ENCODE measurements at regions not wholly inside any gene's neighbourhood (a gene's known extent, or its start where the extent isn't known, plus 50 kb on each side); places are given as distances from the start of the nearest gene placed in this dataset.

DNA sequence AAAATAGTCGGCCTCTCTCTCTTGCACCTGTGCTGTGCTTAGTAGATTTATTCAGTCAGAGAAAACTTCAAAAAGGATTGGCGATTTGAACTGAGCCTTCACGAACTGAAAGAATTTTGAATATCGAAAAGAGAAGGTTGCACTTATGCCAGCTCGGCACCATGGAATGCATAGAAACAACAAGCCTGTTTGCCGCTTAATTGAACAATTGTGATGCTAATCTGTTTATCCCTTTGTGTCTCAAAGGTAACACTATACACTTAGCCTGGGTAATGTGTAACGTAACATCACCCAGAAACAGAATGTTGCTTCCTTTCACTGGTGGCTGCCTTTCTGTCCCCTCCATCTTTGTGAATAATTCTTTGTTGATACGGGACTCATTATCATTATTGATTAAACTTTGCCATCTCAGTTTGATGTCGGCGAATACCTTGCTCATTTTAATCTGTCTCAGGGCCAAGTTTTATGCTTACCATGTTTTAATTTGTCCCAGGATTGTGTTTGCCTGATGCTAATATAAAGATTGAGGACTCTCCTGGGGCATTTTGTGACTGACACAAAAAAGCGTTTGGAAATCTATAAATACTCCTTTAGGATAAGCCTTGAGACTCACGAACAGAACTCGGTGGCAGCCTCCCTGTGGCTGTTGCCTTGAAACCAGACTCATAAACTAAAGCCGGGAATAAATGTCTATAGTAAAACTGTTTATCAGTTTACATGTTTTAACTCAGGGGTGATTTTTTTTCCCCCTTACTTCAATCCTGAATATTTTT lies 400.5 kb downstream of the RAPGEF2 start:
- DNase-seq, result no peak

DNA sequence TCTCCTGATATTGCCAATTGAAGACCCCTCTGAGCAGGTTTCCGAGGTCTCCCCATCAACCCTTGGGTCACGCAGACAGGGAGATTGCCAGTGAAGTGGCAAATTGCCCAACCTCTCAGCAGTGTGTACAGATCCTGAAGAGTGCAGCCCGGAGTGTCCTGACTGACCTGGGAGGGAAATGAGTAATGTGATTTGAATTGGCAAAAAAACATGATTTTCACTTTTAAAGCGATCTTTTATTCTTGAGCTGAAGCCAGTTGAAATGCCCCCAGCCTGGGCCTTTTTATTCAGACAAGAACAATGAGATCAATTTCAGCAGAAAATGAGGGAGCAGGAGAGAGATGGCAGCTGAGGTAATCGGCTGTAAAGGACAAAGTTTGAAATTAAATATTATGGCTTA lies 401.8 kb downstream of the RAPGEF2 start:
- DNase-seq, result no peak

DNA sequence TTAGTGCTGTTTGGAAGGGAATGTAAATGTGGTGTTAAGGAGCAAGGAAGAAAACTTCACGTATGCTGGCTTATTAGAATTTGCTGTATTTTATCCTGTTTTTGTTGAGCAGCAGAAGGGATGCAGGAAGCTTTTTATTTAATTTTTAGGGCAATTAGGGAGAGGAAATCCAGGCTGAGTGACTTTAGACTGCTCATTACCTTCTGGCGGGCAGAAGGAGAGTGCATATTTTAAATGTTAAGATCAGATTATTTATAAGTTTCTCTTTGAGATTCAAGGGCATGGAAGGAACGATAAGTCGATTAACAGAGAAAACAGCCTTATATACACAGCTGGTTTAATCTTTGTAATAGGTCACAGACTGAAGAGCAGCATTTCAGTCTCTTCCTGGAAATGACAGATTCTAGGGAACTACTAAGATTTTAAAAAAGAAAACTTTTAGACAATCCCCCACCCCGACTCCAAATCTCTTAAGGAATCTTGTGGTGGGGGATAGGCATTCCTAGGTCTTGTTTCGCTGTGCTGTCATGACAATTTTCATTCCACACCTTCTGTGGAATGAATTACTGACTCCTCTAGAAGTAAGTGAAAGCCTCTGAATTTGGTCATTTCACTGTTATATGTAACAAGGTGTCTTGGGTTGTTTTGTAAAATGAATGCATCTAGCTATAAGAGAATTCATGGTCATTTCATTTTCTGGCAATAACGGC lies 402.5 kb downstream of the RAPGEF2 start:
- no peak for DNase-seq

DNA sequence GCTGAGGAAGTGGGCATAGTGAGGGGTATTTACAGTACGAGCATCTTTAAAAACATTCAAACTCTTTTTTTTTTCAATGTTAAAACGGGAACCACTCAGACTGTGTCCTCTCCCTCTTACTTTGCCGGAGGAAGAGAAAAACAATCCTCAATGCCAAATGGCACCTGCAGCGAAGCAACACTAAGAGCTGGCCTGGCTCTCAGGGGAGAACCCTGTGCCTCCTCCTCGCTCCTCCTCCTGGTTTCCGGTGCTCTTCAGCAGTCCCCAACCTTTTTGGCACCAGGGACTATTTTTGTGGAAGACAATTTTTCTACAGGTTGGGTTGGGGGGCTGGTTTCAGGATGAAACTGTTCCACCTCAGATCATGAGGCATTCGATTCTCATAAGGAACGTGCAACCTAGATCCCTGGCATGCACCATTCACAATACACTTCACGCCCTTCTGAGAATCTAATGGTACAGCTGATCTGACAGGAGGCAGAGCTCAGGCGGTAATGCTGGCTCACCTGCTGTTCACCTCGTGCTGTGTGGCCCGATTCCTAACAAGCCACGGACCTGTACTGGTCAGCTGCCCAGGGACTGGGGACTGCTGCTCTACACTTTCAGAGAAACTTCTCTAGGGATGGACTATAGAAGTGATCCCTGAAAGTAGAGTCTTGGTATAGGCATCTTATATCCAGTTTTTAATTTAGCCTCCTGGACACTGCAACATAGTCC lies 404.1 kb downstream of the RAPGEF2 start:
- DNase-seq, result no peak

DNA sequence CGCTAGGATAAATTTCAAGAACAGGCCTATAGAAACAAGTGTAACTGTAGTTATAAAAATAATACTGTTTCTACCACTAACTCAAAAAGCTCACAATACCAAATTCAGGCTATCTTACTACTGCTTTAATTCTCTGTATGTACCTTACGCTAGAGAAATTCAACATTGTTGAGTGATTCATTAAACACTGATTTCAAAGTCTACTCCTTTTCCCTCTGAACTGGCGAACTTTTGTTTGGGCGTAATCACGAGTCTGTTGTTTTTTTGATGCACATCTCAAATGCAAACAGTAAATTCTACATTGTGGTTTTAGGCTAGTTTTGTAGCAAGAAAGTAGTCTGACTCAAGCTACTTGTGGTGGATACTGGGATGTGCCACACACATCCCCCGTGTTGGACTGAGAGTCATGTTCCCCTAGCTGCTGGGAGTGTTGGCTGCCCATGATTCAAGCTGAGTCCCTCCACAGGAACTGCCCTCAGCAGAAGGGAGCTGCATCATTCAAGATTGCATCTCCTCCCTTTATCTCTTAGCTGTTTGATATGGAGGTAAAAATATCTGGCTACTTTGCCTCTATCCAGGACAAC lies 406.1 kb downstream of the RAPGEF2 start:
- DNase-seq, result no peak

DNA sequence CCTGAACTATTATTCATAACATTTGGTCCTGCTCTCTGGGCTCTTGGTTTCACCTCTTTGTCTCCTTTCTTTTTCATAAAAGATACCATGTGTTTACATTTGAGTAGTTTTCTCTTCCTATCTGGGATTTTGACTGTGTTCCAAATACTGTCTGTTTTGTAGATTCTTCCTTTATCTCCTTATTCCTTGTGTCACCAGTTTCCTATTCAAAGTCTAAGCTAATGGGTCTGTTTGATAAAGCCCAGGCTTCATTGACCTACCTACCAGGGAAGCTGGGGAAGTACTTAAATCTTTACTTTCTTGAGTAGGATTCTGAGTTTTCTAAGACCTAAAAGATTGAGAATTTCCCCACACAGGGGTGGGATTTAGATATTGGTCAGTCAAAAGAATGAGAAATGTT lies 409.5 kb downstream of the RAPGEF2 start:
- no peak for DNase-seq

DNA sequence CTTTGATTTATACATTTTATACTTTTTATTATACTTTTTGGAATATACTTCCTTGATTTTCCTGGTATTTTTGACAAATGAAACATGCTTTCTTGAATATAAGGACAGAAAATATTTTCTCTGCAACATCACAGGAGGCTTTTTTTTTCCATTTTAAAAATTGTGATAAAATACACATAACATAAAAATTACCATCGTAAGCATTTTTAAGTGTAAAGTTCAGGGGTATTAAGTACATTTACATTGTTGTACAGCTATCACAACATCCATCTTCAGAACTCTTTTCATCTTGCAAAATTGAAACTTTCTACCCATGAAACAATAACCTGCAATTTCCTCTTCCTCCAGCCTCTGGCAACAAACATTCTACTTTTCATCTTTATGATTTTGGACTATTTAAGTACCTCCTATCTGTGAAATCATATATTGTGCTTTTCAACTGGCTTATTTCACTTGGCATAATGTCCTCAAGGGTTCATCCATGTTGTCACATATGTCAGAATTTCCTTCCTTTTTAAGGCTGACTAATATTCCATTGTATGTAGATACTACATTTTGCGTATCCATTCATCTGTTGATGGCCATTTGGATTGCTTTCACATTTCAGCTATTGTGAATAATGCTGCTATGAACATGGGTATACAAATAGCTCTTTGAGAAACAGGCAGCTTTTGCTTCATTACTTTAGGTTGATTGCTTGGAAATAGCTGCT lies 412.6 kb downstream of the RAPGEF2 start:
- no peak for DNase-seq

DNA sequence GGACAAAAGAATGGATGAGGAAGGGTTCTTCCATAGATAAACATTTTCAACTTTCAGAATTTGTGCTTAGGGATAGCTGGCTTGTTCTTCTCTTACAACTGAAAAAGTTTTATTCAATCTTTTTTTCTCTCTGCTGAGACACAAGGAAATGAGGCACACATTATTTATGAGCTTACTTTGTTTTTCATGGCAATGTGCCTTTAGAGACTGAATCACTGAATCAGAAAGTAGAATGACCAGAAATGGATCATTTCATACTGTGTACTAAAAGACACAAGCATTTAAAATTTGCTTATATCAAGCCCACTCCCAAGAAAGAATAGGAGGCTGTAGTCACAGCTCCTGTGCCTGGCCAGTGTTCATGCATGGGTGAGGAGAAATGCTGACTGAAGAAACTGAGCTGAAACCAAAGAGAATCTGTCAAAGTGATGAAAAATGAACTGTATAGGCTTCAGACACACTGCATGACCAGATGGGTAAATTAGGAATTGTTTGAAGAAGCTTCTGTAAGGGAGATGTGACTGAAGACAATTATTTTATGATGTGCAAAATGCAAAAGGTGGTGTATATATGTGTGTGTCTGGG lies 413.8 kb downstream of the RAPGEF2 start:
- DNase-seq, result no peak

DNA sequence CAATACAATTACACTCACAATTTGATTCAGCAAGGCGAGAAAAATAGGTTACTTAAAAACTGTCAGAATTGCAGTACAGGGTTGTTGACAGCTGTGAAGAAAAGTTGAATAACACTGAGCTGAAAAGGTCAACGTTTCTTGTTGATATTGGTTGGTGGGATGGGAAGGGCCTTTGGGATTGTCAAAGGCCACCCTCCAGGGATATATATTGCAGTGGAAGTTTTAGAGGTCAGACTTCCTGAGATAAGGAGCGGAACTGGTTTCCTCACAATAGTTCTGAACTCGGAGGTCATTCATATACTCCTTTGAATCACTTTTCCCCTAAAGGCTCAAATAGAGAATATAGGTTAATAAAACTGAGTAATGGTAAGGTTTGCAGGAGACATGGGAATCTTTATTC lies 417.2 kb downstream of the RAPGEF2 start:
- DNase-seq, result no peak

DNA sequence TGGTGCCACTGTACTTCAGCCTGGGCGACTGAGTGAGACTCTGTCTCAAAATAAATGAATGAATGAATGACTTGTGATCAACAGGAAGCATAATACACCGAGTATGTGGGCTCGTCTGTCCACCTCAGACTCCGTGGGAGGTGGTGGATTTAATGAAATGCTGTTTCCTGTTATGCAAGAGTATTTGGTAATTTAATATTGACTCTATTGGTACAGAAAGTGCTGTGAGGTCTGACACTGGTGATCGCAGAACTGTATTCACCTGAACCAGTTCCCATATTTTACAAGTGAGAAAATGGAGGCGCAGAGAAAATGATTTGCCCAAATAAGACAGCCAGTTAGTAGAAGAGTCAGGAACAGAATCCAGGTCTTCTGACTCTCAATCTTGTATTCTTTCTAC lies 423.3 kb downstream of the RAPGEF2 start:
- no peak for DNase-seq

DNA sequence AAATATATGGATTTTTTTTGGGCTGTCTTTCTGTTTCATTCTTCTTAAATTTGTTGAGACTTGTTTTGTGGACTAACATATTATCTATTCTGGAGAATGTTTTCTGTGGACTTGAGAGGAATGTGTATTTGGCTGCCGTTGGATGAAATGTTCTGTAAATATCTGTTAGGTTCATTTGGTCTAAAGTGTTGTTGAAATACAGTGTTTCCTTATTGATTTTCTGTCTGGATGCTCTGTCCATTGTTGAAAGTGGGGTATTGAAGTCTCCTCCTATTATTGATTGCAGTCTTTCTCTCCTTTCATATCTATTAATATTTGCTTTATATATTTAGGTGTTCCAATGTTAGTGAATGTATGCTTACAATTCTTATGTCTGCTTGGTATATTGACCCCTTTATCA lies 431.8 kb downstream of the RAPGEF2 start:
- no peak for DNase-seq

DNA sequence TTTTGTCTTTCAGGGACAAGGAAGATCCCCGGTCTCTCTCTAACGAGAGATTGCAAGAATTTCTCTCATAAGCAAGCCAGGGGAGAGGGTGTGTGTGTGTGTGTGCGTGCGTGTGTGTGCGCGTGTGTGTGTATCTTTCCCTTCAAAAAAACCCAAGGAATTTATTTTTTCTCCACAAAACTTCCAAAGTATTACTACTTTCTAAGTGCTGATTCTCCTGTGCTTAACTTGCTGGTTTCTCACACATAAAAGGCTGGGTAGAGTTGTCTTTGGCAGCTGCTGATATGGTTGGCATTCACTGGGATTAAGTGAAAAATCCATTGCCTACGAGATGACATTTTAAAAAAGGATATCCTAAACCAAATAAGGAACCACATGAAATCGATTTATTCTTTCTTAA lies 435.7 kb downstream of the RAPGEF2 start:
- DNase-seq, result no peak

DNA sequence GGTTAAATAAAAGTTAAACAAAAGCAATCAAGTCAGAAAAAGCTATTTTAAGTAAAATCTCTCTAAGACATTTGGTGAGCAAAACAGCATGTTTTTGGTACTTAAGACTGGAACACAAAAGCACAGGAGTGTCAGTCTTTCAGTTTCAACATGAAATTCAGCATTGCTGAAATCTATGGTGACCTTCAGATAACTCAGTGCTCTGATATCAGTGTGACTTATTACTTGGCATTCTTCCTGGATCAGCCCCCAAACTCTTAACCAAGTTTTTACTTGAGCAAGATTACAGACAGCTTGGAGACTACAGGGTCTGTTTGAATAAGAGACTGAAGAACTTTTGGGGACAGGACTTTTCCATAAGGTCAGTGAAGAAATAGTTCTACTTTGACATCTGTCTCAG lies 437.2 kb downstream of the RAPGEF2 start:
- no peak for DNase-seq

DNA sequence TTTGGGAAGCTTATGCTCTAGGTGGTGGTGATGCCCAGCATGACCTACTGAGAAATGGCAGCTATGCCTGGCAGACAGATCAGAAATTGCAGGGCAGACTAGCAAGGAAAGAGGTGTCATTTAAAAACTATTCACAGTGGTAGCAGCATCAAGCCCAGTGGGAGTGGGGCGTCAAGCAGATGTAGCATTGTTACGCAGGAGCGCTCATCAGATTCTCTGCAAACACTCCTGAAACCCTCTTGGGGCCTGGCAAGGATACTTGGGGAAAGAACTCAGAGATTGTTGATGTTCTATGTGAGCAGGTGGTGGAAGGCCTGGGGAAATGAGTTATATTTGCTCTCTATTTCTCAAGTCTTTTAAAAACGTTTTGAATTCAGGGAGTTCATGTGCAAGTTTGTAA lies 437.6 kb downstream of the RAPGEF2 start:
- no peak for DNase-seq

DNA sequence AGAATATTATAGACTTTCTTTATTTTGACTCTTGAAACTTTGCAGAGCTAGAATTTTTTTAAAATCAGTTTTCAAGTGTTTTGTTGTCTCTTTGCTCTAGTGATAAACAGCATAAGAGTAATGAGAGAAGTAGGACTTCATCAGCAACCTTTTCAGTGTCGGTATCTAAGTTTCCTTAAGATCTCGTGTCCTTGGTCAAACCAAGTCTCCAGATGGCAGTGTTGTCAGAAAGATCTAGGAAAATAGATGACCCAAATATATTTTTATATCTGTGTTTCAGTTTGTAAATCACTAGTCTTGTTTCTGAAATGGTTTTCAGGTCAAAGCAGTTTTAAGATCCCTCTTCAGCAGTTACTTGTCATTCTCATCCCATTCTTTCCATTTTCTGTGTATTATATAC lies 438.3 kb downstream of the RAPGEF2 start:
- no peak for DNase-seq

DNA sequence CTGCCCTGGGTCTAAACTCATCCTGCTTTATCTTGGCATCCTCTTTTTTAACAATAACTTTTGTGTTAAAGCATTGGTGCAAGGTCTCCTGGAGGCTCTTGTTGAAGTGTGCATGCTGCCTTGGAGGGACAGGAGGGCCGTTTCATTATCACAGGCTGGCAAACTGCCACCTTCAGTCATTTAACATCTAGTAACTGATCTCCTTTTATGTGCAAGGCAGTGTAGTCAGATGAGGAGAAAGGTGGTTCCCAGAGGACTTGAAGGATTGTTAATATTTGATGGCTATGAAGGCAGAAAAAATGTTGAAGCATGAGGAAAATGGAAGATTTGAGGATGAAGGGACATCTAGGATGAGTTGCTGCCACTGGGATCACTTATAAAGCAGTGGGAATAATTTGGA lies 439.4 kb downstream of the RAPGEF2 start:
- DNase-seq, result no peak

DNA sequence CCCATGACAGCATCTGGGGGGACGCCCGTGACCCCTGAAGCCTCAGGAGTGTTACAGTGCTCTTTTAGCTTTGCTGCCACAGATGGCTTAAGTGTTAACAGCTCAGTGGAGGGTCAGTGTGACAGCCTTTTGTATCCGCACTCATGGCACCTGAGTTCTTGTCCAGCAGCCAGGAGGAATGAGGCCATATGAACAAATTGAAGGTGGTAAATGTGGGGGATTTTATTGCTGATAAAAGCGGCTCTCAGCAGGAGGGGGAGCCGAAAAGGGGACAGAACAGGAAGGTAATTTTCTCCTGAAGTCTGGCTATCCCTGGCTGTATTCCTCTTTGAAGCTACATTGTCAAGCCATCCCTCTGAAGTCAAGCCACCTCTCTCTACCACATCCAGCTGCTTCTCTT lies 441.0 kb downstream of the RAPGEF2 start:
- DNase-seq, result no peak

DNA sequence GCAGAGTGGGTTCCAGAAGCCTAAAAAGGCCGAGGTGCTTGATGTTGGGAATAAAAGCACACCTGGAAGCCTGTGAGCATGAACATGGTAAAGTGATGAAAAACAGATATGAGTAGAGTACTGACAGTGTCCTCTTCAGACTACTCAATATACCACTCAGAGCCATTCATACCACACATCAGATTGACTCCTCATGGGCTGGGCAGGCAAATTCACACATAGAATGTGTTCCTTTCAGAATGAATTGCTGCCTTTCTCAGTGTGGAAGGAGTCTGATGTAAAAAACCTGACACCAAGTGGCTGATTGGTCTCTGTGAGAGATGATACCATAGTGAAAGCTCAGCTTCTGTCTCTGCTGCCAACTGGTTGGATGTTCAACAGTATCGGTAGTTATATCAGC lies 442.7 kb downstream of the RAPGEF2 start:
- no peak for DNase-seq

DNA sequence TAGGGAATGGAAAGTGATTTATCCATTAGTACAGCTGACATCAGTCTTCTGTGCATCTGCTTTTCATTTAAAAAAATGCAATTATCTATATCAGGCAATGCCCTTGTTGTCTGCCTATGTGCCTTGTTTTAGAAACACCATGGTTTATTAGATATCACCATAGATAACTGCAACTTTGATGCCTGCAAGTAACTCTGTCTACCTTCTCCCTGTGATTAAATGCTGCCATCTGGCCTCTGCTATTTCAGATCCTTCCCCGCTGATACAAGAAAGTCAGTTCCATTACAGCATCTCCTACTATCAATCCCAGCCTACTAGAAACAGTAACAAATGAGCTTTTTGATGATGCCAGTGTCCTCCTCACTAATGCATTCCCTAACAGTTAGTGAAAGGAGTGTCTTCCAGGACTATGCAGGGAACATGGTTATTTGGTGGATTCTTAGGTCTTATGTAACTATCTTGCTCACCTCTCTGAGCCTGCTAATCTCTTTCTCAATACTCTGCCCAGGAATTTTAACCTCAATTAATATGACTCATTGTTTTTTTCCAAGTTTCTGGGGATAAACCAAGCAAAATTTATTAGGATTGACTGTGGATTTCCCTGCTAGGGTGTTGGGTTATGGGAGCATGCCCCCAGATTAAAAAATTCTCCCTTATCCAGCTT lies 444.9 kb downstream of the RAPGEF2 start:
- DNase-seq, result no peak

DNA sequence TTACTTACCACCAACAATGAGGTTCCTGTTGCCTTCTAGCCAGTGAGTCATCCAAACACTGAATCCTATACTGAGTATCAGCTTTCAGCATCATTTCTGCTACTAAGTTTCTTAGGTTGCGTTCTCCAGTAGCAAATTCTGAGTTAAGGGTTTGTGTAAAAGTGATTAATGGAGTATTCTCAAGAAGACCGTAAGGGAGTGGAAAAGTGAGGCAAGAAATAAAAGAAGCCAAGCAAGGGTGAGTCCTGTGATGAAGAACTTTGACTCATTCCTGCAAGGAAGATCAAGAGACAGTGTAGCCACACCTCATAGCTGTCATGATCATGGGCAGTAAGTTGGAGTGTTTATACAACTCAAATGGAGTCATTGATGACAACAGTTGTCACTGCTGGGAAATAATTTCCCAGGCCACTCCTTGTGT lies 446.2 kb downstream of the RAPGEF2 start:
- DNase-seq, result no peak

DNA sequence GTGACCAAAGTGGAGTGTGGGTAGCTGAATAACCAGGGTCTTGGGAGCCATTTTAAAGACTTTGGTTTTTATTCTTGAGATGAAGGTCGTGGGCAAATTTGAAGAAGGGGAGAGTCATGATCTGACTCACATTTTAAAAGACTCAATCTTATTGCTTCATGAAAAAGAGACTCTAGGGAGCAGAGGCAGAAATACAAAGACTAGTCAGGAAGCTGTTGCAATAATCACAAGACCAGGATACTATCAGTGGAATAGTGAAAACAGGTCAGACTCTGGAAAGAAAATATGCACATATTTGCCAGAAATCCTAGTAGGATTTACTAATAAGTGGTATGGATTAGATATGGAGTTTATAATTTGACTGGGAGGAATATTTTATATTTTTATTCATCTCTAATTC lies 448.4 kb downstream of the RAPGEF2 start:
- DNase-seq, result no peak
